MCF 10A (cell line): ENCODE measurements at regions not wholly inside any gene's neighbourhood (a gene's known extent, or its start where the extent isn't known, plus 50 kb on each side); places are given as distances from the start of the nearest gene placed in this dataset.

Source experiments
- BruUV-seq: library from RNA; stranded (reverse); fragments of 400-500 nt; replicated peaks from 2 replicates; lab custom pipeline; 2021; lab: Mats Ljungman, UMichigan
- CTCF ChIA-PET: fragments of 300-600 bp; sonication (Branson Sonifier 250); formaldehyde crosslinking; extraction: SDS; loops from one replicate; lab custom pipeline; 2021; ENCODE audit warnings: antibody characterized with exemption, inconsistent platforms; lab: Yijun Ruan, JAX
- POLR2A ChIA-PET: fragments of 300-600, 350-650 bp; sonication (Branson Sonifier 250); formaldehyde crosslinking; extraction: SDS; loops from one replicate; lab custom pipeline; 2020; ENCODE audit warnings: antibody characterized with exemption, inconsistent platforms; lab: Yijun Ruan, JAX
- DNase-seq: peaks from one replicate; pipeline ENCODE4 v3.0.0-alpha.2; 2018; ENCODE audit not compliant: unreplicated experiment
- H3K27ac Mint-ChIP-seq: one replicate; pipeline ENCODE4 v1.8.0; 2022; ENCODE audit warnings: mild to moderate bottlenecking, low read depth, mixed read lengths; ENCODE audit not compliant: unreplicated experiment
- H3K27me3 Mint-ChIP-seq: one replicate; pipeline ENCODE4 v1.8.0; 2022; ENCODE audit warnings: mixed read lengths; ENCODE audit not compliant: insufficient read depth, unreplicated experiment
- H3K36me3 Mint-ChIP-seq: one replicate; pipeline ENCODE4 v1.8.0; 2022; ENCODE audit warnings: mild to moderate bottlenecking, moderate library complexity, mixed read lengths; ENCODE audit not compliant: insufficient read depth, unreplicated experiment
- H3K4me1 Mint-ChIP-seq: one replicate; pipeline ENCODE4 v1.8.0; 2022; ENCODE audit warnings: mixed read lengths; ENCODE audit not compliant: insufficient read depth, unreplicated experiment
- H3K4me3 Mint-ChIP-seq: one replicate; pipeline ENCODE4 v1.8.0; 2022; ENCODE audit warnings: mild to moderate bottlenecking, moderate library complexity, mixed read lengths; ENCODE audit not compliant: unreplicated experiment
- H3K9me3 Mint-ChIP-seq: one replicate; pipeline ENCODE4 v1.8.0; 2022; ENCODE audit warnings: mixed read lengths; ENCODE audit not compliant: unreplicated experiment
- intact Hi-C: fragments of 100-400 bp; cut with micrococcal nuclease; formaldehyde crosslinking; loops from 2 replicates; pipeline ENCODE4 v1.14.1; 2022
- TF ChIP-seq, protein P1 (sequence below): fragments of 200-600 bp; IDR thresholded peaks from one replicate; pipeline ENCODE4 v1.8.0; 2022; ENCODE audit warnings: antibody characterized with exemption, mild to moderate bottlenecking; ENCODE audit not compliant: unreplicated experiment

DNA sequence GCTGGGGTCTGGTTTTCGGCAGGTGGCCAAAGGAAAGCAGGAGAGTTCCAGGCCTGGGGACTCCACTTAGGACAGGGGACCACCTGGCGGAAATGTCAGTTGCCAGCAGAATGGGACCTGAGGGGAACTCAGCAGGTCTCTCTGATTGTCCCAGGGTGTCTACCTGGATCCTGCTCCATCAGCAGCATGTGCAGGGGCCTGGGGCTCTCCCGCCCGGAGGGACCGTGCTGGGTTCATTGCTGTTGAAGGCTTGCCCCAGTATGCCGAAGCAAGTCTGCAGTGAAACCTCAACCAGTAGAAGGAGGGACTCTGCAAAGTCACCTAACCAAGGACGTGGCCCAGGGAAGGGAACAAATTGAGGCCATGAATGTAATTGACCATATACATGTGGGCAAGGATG, 506.5 kb upstream of the MKI67 start:
- CTCF ChIA-PET, result interaction anchor here (1.2 kb wide), 1 partner anchor 318 kb away, joined by 3 read pairs; no protein-coding TSS in a partner anchor
- H3K4me3 Mint-ChIP-seq, result no peak overlapping the region
- no TSS peak for BruUV-seq
- intact Hi-C loops, result no loop called here
- peaks cover 22% of the 10 kb centered on the region for H3K4me1 Mint-ChIP-seq
- no peaks in the 10 kb centered on the region for H3K9me3 Mint-ChIP-seq
- H3K27ac Mint-ChIP-seq, result no peak overlapping the region
- POLR2A ChIA-PET, result no interaction called here
- DNase-seq, result no peak
- TF ChIP-seq, protein P1, sequence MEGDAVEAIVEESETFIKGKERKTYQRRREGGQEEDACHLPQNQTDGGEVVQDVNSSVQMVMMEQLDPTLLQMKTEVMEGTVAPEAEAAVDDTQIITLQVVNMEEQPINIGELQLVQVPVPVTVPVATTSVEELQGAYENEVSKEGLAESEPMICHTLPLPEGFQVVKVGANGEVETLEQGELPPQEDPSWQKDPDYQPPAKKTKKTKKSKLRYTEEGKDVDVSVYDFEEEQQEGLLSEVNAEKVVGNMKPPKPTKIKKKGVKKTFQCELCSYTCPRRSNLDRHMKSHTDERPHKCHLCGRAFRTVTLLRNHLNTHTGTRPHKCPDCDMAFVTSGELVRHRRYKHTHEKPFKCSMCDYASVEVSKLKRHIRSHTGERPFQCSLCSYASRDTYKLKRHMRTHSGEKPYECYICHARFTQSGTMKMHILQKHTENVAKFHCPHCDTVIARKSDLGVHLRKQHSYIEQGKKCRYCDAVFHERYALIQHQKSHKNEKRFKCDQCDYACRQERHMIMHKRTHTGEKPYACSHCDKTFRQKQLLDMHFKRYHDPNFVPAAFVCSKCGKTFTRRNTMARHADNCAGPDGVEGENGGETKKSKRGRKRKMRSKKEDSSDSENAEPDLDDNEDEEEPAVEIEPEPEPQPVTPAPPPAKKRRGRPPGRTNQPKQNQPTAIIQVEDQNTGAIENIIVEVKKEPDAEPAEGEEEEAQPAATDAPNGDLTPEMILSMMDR, result no peak
- no peaks in the 10 kb centered on the region for H3K27me3 Mint-ChIP-seq
- no peaks in the 10 kb centered on the region for H3K36me3 Mint-ChIP-seq

DNA sequence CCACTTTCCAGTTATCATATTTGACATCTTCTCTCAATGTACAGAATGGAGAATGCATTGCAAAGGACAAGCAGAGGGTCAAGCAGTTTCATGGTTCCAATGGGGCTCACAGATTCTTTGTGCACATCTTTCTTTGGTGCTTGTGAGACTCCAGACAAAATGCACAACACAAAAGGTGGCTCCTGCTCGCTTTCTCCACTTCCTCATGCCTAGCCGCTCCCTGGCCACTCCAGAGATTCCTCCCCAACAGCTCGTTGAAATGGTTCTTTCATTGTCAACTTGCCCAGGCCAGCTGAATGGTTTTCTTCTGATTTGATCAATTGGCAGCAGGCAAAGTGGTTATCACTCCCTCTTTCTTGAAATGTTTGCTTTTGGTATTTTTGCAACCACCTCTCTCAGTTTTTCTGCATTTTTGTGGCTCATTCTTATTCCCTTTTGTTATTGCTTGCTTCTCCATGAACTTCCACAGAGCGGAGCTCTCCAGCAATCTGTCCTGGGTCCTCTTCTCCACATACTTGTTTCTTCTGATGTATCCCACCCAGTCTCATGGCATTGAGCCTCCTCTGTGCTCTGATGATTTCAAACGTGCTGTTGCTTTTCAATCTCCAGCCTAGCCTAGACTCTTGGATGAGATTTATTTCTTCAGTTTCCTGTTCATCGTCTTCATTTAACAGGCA, 507.8 kb upstream of the MKI67 start:
- H3K4me3 Mint-ChIP-seq, result no peak overlapping the region
- TF ChIP-seq, protein P1, result no peak
- H3K4me1 Mint-ChIP-seq, result peaks cover 17% of the 10 kb centered on the region
- POLR2A ChIA-PET, result interaction anchor here (0.7 kb wide), 1 partner anchor 116 kb away, joined by 3 read pairs; no protein-coding TSS in a partner anchor
- no peak for DNase-seq
- H3K27me3 Mint-ChIP-seq, result no peaks in the 10 kb centered on the region
- no peak overlapping the region for H3K27ac Mint-ChIP-seq
- no peaks in the 10 kb centered on the region for H3K36me3 Mint-ChIP-seq
- H3K9me3 Mint-ChIP-seq, result no peaks in the 10 kb centered on the region
- intact Hi-C loops, result no loop called here
- CTCF ChIA-PET, result no interaction called here
- BruUV-seq, result no TSS peak

DNA sequence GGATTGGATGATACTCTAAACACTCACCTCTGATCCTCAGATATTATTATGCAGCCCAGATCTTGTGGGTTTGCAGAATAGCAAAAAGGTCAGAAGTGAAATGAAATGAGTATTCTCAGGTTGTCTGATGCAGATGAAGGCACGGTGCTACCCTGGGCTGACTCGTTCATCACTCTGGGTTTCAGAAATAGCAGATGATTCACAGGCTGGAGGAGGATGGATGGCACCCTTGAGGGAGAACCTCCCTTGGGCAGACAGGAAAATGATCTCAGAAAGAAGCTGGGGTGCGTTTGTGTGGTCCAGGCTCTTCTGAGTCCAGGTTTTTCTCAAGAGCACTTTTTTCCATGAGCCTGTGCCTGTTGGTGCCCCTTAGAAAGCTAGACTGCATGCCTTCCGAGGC, 515.8 kb upstream of the MKI67 start:
- intact Hi-C loops, result no loop called here
- TF ChIP-seq, protein P1, result no peak
- CTCF ChIA-PET, result interaction anchor here (0.6 to 1.4 kb wide), 3 partner anchors 10 to 18 kb away, joined by 3 to 4 read pairs (median 4); no protein-coding TSS in a partner anchor
- Mint-ChIP-seq H3K27me3 (no peaks in the 10 kb centered on the region), H3K27ac (no peak overlapping the region), H3K4me1 (peaks cover 4% of the 10 kb centered on the region), H3K36me3 (no peaks in the 10 kb centered on the region), H3K4me3 (no peak overlapping the region), H3K9me3 (no peaks in the 10 kb centered on the region)
- DNase-seq, result no peak
- POLR2A ChIA-PET, result interaction anchor here (1.0 kb wide), 1 partner anchor 11 kb away, joined by 4 read pairs; no protein-coding TSS in a partner anchor
- BruUV-seq, result no TSS peak

DNA sequence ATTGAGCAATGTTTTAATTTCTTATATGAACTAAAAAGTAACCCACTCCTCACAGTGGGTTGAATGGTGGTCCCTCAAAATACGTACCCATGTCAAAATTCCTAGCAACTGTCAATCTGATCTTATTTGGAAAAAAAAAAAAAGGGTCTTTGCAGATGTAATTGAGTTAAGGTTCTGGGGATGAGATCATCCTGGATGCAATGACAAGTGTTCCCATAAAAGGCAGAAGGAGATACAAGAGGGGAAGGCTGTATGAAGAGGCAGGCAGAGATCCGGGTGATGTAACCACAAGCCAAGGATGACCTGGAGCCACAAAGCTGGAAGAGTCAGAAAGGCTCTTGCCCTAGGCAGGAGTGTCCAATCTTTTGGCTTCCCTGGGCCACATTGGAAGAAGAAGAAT, 516.3 kb upstream of the MKI67 start:
- no peak overlapping the region for H3K27ac Mint-ChIP-seq
- no peak for DNase-seq
- H3K9me3 Mint-ChIP-seq, result no peaks in the 10 kb centered on the region
- TF ChIP-seq, protein P1, result no peak
- H3K4me1 Mint-ChIP-seq, result peaks cover 4% of the 10 kb centered on the region
- no peak overlapping the region for H3K4me3 Mint-ChIP-seq
- H3K36me3 Mint-ChIP-seq, result no peaks in the 10 kb centered on the region
- ChIA-PET POLR2A (interaction anchor here (0.7 to 1.0 kb wide), 2 partner anchors 12 to 43 kb away, joined by 3 to 4 read pairs; no protein-coding TSS in a partner anchor), CTCF (interaction anchor here (0.6 to 1.4 kb wide), 4 partner anchors 12 to 113 kb away, joined by 3 to 4 read pairs (median 3); no protein-coding TSS in a partner anchor)
- no peaks in the 10 kb centered on the region for H3K27me3 Mint-ChIP-seq
- intact Hi-C loops, result no loop called here
- BruUV-seq, result no TSS peak
